Esophagus squamous epithelium (tissue), 5 donors: ENCODE measurements at regions not wholly inside any gene's neighbourhood (a gene's known extent, or its start where the extent isn't known, plus 50 kb on each side); places are given as distances from the start of the nearest gene placed in this dataset.
"Not testable (repeated sequence)": the region's sequence is repeated elsewhere in the genome, so short reads cannot be mapped to it uniquely, and the experiment has no call there.

Experiments used
- DNase-seq: peaks from one replicate; lab custom pipeline; 2025; lab: John Stamatoyannopoulos, UW
- H3K27ac ChIP-seq, 4 donors: fragments of 200-600 bp; sonication (generic); one replicate each; pipeline ENCODE4 v1.5.1; 2016 to 2019; ENCODE audit warnings: mild to moderate bottlenecking in 1 of 4
- H3K27me3 ChIP-seq, 4 donors: fragments of 200-600 bp; sonication (generic); 1 replicate in 3 of 4; 2 replicates in 1 of 4; pipeline versions ENCODE4 v1.5.1 to v1.6.0; 2017 to 2021; ENCODE audit warnings: antibody characterized with exemption in 1 of 4
- H3K36me3 ChIP-seq, 3 donors: fragments of 200-600 bp; sonication (generic); one replicate each; pipeline ENCODE4 v1.5.1; 2016 to 2019
- H3K4me1 ChIP-seq, 3 donors: fragments of 200-600 bp; sonication (generic); one replicate each; pipeline ENCODE4 v1.5.1; 2017 to 2019
- H3K4me3 ChIP-seq, 4 donors: fragments of 200-600 bp; sonication (generic); 1 replicate in 3 of 4; 2 replicates in 1 of 4; pipeline ENCODE4 v1.5.1; 2016 to 2019; ENCODE audit warnings: mild to moderate bottlenecking in 2 of 4, moderate library complexity in 1 of 4
- H3K9me3 ChIP-seq, 3 donors: fragments of 200-600 bp; sonication (generic); one replicate each; pipeline ENCODE4 v1.5.1; 2016 to 2019
- CTCF ChIP-seq, 6 experiments: fragments of 450-650 bp in 4 of 6; fragments of 200-600 bp in 2 of 6; sonication (generic) in 2 of 6; IDR thresholded peaks; one replicate each; pipeline ENCODE4 v1.5.1; 2016 to 2019; ENCODE audit warnings: antibody characterized with exemption in 6 of 6, mild to moderate bottlenecking in 4 of 6, moderate library complexity in 4 of 6
- POLR2A ChIP-seq, 4 donors: fragments of 450-650 bp; IDR thresholded peaks; one replicate each; pipeline ENCODE4 v1.6.1; 2017; ENCODE audit warnings: antibody characterized with exemption in 4 of 4, mild to moderate bottlenecking in 4 of 4, moderate library complexity in 3 of 4
- WGBS, 2 donors: methylation state at CpG; one replicate each; pipeline ENCODE4 v1.1.5; 2018; 5-methylcytosine and 5-hydroxymethylcytosine counted together
- intact Hi-C: fragments of 100-400 bp; cut with DNase I; formaldehyde crosslinking; loops from one replicate; pipeline ENCODE4 v1.15.0; 2022
- donor health status: DM: yes; HTN: yes; CAD: no.

DNA sequence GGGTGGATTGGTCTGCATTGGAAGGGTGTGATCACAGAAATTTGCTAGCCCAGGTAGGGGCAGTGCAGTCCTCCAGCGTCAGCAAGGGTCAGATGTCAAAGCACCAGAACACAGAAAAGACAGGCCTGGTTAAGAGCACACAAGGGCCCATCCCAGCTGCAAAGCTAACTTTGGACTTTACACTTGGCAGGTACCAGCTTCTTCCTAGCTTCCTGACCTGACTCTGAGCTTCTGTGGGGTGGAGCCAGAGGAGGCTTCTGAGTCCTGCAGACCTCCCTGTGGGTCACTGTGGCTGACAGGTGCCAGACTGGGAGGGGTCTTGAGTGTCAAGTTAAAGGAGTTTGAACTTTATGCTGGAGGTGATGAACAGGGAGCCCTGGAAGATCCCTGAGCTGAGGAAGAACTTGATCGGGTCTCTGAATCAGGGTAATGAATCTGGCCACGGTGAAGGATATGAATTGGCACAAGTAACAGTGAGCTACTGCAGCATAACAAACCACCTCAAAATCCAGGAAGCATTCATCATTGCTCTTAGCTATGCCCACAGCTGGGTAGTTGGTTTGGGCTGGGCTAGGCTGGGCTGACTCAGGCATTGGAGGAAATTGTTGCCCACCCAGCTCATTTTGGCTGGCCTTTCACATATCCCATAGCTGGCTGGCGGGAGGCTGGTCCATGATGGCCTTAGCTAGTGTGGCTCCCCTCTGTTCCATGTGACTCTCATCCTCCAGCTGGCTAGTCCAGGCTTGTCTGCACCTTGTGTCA lies 63.4 kb downstream of the BARX1 start:
- TF ChIP-seq CTCF (IDR thresholded peaks at IDR 0.05) (no peak), POLR2A (IDR thresholded peaks at IDR 0.05) (no peak)
- H3K4me1 ChIP-seq, result no peaks in the 10 kb centered on the region
- no peak overlapping the region for H3K27ac ChIP-seq
- WGBS, 2 donors, result 76 to 85% methylated on average over 3 of the region's 4 CpGs
- H3K4me3 ChIP-seq, result no peak overlapping the region
- no peak for DNase-seq
- peaks cover 0 to 9% (median 0%) of the 10 kb centered on the region in 3 donors for H3K9me3 ChIP-seq
- intact Hi-C loops, result no loop called here
- H3K36me3 ChIP-seq, result no peaks in the 10 kb centered on the region
- no peaks in the 10 kb centered on the region for H3K27me3 ChIP-seq

DNA sequence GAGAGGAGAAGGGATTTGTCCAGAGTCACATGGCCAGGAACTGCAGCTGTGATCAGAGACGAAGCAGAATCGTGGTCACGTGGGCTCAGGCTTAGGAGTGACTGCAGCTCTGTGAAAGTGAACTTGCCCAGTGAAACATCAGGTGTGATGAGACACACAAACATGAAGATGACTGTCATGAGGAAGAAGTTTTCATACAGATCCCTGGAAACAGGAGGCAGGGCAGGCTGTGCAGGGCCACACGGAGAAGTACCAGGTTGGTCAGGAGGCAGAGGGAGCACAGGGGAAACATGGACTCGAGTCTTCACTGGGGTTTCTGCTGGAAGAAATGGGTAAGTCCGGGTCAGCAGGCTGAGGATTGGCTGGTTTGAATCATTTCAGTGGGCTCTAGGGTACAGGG lies 64.1 kb downstream of the BARX1 start:
- no peak overlapping the region for H3K27ac ChIP-seq
- no peak for TF ChIP-seq CTCF (IDR thresholded peaks at IDR 0.05)
- H3K9me3 ChIP-seq, result peaks cover 0 to 9% (median 0%) of the 10 kb centered on the region in 3 donors
- intact Hi-C loops, result no loop called here
- H3K27me3 ChIP-seq, result no peaks in the 10 kb centered on the region
- no peak overlapping the region for H3K4me3 ChIP-seq
- WGBS, 2 donors, result 83 to 87% methylated on average over 6 of the region's 6 CpGs
- no peak for DNase-seq
- H3K36me3 ChIP-seq, result no peaks in the 10 kb centered on the region
- H3K4me1 ChIP-seq, result no peaks in the 10 kb centered on the region

- Histone ChIP-seq H3K36me3 (no peaks in the 10 kb centered on the region), H3K4me1 (no peaks in the 10 kb centered on the region), H3K9me3 (peaks cover 0 to 9% (median 0%) of the 10 kb centered on the region in 3 donors), H3K27me3 (no peaks in the 10 kb centered on the region), H3K4me3 (no peak overlapping the region), H3K27ac (no peak overlapping the region)
- WGBS, 2 donors, result 50 to 54% methylated on average over 2 of the region's 2 CpGs
- no peak for TF ChIP-seq CTCF (IDR thresholded peaks at IDR 0.05)
- DNase-seq, result no peak
- intact Hi-C loops, result no loop called here
Measured at GRCh38 chr9:93890436-93890935, 64.7 kb downstream of the BARX1 start.

GRCh38 chr9:93886911-93887310 lies 68.2 kb downstream of the BARX1 start:
- H3K4me1 ChIP-seq, result no peaks in the 10 kb centered on the region
- no peaks in the 10 kb centered on the region for H3K36me3 ChIP-seq
- TF ChIP-seq CTCF (IDR thresholded peaks at IDR 0.05) (no peak), POLR2A (IDR thresholded peaks at IDR 0.05) (no peak)
- intact Hi-C loops, result no loop called here
- H3K27me3 ChIP-seq, result no peaks in the 10 kb centered on the region
- no peak overlapping the region for H3K4me3 ChIP-seq
- DNase-seq, result no peak
- H3K27ac ChIP-seq, result no peak overlapping the region
- H3K9me3 ChIP-seq, result no peaks in the 10 kb centered on the region
- WGBS, 2 donors, result 52 to 66% methylated on average over 7 of the region's 7 CpGs

DNA sequence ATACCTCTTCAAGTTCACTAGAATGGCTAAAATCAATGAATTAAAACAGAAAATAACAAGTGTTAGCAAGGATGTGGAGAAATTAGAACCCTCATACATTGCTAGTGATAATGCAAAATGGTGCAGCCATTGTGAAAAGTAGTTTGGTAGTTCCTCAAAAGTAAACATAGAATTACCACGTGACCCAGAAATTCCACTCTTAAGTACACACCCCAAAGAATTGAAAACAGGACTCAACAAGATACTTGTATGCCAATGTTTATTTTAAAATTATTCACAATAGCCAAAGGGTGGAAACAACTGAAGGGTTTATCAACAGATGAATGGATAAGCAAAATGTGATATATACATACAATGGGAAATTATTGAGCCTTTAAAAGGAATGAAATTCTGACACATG lies 70.3 kb downstream of the BARX1 start:
- TF ChIP-seq CTCF (IDR thresholded peaks at IDR 0.05) (no peak), POLR2A (IDR thresholded peaks at IDR 0.05) (no peak)
- no peak overlapping the region for H3K4me3 ChIP-seq
- H3K36me3 ChIP-seq, result no peaks in the 10 kb centered on the region
- H3K9me3 ChIP-seq, result no peaks in the 10 kb centered on the region
- no peaks in the 10 kb centered on the region for H3K4me1 ChIP-seq
- intact Hi-C loops, result no loop called here
- no peak for DNase-seq
- 17 to 37% methylated on average over 1 of the region's 1 CpG for WGBS, 2 donors
- H3K27ac ChIP-seq, result no peak overlapping the region
- H3K27me3 ChIP-seq, result no peaks in the 10 kb centered on the region

- H3K27me3 ChIP-seq, H3K36me3 ChIP-seq, H3K4me1 ChIP-seq, H3K4me3 ChIP-seq, H3K27ac ChIP-seq, intact Hi-C loops, DNase-seq: not testable (repeated sequence)
- H3K9me3 ChIP-seq, result peaks cover 0 to 12% (median 8%) of the 10 kb centered on the region in 3 donors
- WGBS, 2 donors, result 87 to 92% methylated on average over 5 to 13 of the region's 35 CpGs
Measured at GRCh38 chr9:93879662-93880407, 75.3 kb downstream of the BARX1 start.
